Mucosa of descending colon (tissue), 3 donors: ENCODE measurements at regions not wholly inside any gene's neighbourhood (a gene's known extent, or its start where the extent isn't known, plus 50 kb on each side); places are given as distances from the start of the nearest gene placed in this dataset.
A peak's percentile ranks its signal among the peaks of the same experiment; 100 is the strongest.

Experiments
- ATAC-seq: fragments of 200-7000 bp; cut with Tn5 transposase; one replicate; pipeline ENCODE4 v1.9.1; 2020; ENCODE audit warnings: mild to moderate bottlenecking, moderate library complexity
- DNase-seq, 3 donors: peaks; one replicate each; pipeline ENCODE4 v3.0.0-alpha.2; 2020
- H3K36me3 ChIP-seq: fragments of 200-600 bp; one replicate; pipeline ENCODE4 v1.8.0; 2021; ENCODE audit warnings: low read depth, mild to moderate bottlenecking
- H3K4me1 ChIP-seq: fragments of 200-600 bp; one replicate; pipeline ENCODE4 v1.8.0; 2021; ENCODE audit warnings: low read depth, mild to moderate bottlenecking
- H3K4me3 ChIP-seq: fragments of 200-600 bp; one replicate; pipeline ENCODE4 v1.8.0; 2021; ENCODE audit warnings: mild to moderate bottlenecking
- H3K9me3 ChIP-seq: fragments of 200-600 bp; one replicate; pipeline ENCODE4 v1.8.0; 2021; ENCODE audit warnings: mild to moderate bottlenecking
- intact Hi-C, 2 donors: fragments of 100-400 bp; cut with DNase I in 1 of 2; cut with micrococcal nuclease in 1 of 2; formaldehyde crosslinking; loops; one replicate each; pipeline versions ENCODE4 v1.11.0 to v1.11.1; 2022; cut with DNase I, micrococcal nuclease
- TF ChIP-seq, protein P1 (sequence below): fragments of 200-600 bp; IDR thresholded peaks from one replicate; pipeline ENCODE4 v1.8.0; 2022; ENCODE audit warnings: antibody characterized with exemption, mild to moderate bottlenecking
- donor health status: DM: no; HTN: no; CAD: no; lungs with moderate emphysema.
- donor health status: DM: no; HTN: no; CAD: no.
- donor health status: DM: no; HTN: yes; CAD: no.

DNA sequence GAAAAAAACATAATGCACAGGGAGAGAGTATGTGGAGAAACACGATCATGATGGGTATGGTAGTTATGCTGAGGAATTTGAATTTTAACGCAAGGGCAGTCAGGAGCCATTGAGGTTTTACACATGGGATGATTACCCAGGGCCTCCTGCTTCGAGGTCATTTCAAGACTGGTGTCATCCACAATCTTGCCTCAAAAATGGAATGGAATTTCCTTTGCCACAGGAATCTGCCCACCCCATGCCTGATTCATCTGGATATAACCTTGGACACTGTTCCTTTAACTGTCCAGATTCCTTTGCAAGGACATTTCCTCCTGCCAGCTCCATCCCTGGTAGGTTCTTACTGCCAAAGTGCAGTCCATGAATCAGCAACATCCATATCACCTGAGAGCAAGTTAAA lies 655.9 kb upstream of the TENM4 start:
- TF ChIP-seq, protein P1, sequence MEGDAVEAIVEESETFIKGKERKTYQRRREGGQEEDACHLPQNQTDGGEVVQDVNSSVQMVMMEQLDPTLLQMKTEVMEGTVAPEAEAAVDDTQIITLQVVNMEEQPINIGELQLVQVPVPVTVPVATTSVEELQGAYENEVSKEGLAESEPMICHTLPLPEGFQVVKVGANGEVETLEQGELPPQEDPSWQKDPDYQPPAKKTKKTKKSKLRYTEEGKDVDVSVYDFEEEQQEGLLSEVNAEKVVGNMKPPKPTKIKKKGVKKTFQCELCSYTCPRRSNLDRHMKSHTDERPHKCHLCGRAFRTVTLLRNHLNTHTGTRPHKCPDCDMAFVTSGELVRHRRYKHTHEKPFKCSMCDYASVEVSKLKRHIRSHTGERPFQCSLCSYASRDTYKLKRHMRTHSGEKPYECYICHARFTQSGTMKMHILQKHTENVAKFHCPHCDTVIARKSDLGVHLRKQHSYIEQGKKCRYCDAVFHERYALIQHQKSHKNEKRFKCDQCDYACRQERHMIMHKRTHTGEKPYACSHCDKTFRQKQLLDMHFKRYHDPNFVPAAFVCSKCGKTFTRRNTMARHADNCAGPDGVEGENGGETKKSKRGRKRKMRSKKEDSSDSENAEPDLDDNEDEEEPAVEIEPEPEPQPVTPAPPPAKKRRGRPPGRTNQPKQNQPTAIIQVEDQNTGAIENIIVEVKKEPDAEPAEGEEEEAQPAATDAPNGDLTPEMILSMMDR: no peak
- Histone ChIP-seq H3K4me1 (no peaks in the 10 kb centered on the region), H3K9me3 (no peaks in the 10 kb centered on the region), H3K4me3 (no peak overlapping the region), H3K36me3 (no peaks in the 10 kb centered on the region)
- ATAC-seq (no peak), DNase-seq (no peak)
- intact Hi-C loops: no loop called here

DNA sequence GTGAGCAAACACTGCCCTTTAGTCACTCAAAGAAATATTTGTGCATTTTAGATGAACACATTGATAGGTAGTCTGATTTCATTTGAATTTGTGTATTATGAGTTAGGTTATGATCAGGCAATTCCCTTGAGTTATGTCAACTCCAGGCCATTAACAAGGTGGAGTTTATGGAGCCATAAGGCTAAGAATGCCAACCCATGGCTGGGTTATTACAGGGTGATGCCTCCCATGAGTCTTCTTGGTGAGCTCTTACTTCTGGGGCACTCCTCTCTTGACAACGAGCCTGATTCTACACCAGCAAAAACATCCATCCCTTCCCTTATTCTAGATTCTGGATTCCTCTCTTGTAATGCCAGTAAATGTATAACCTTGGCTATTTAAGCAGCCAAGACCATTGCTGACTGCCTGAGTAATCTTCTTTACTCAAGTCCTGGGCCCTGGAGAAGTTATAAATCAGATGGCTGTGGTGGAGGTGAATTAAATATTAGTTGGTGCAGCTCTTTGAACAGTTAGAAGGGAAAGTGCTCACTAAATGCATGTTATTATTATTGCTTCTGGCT lies 645.7 kb upstream of the TENM4 start:
- ATAC-seq (peak; percentile 71), DNase-seq (peak in 1 of 3 donors; percentile 58)
- TF ChIP-seq, protein P1: no peak
- no peaks in the 10 kb centered on the region for H3K36me3 ChIP-seq
- intact Hi-C loops: no loop called here
- H3K4me1 ChIP-seq: no peaks in the 10 kb centered on the region
- no peak overlapping the region for H3K4me3 ChIP-seq
- no peaks in the 10 kb centered on the region for H3K9me3 ChIP-seq

DNA sequence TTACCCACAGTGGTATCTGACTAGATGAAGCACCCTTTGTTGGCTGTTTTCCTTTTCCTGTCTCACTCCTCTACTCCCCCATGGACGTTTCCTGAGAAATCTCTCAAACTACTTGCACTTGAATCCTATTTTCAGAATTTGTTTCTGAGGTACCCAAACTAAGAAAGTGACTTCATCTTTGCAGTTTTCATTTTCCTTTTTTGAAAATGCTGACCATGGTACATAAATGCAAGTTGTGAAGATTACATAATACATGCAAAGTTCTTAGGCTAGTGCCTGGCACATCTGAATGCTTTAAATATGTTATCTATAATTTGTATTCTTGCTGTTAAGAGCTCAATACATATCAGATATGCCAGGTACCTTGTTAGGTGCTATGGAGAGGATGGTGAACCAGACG lies 644.7 kb upstream of the TENM4 start:
- no peak overlapping the region for H3K4me3 ChIP-seq
- TF ChIP-seq, protein P1: no peak
- intact Hi-C loops: no loop called here

DNA sequence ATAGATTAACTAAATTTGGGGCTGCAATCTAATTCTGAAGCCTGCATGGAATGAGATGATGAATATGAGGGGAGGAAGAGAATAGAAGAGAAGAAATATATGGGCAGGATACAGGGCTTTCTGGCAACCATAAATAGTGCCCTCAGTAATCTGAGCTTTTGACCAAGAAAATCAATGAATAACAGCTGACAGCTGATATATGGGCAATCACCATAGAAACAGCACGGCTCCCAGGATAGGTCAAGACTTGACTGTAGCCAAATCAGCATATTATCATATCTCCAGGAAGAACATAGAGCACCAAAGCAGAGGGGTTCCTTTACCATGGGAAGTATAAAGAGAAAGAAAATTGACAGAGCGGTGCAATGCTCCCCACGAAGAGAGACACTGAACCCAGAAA lies 643.8 kb upstream of the TENM4 start:
- H3K4me1 ChIP-seq: no peaks in the 10 kb centered on the region
- no peak for DNase-seq
- H3K36me3 ChIP-seq: no peaks in the 10 kb centered on the region
- ATAC-seq: no peak
- TF ChIP-seq, protein P1: no peak
- no peak overlapping the region for H3K4me3 ChIP-seq
- intact Hi-C loops: no loop called here
- no peaks in the 10 kb centered on the region for H3K9me3 ChIP-seq

More for the DNA sequence above, 644.7 kb upstream of the TENM4 start:
- Histone ChIP-seq H3K36me3 (no peaks in the 10 kb centered on the region), H3K9me3 (no peaks in the 10 kb centered on the region), H3K4me1 (no peaks in the 10 kb centered on the region)
- ATAC-seq (no peak), DNase-seq (no peak)

DNA sequence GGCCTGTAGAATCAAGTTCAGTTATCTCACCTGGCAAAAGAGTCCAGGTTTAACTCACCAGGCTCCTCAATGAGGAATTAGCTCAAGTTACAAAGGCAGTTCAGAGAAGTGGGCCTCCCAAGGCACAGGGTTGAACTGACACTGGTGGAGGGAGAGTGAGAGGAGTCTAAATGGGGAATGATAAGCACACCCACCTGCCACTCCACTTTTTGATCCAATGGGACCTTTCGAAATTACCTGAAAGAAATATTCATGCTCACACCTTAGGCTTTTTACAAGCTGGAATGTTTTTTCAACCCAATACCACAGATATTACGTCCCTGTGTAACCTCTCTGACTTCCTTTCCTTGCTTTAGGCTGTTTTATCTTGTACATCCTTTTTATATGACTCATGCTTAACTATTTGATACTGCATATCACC lies 642.7 kb upstream of the TENM4 start:
- Histone ChIP-seq H3K36me3 (no peaks in the 10 kb centered on the region), H3K4me1 (no peaks in the 10 kb centered on the region), H3K9me3 (no peaks in the 10 kb centered on the region), H3K4me3 (no peak overlapping the region)
- no peak for ATAC-seq
- DNase-seq: peak in 1 of 3 donors; percentile 3
- intact Hi-C loops: no loop called here
- TF ChIP-seq, protein P1: no peak

DNA sequence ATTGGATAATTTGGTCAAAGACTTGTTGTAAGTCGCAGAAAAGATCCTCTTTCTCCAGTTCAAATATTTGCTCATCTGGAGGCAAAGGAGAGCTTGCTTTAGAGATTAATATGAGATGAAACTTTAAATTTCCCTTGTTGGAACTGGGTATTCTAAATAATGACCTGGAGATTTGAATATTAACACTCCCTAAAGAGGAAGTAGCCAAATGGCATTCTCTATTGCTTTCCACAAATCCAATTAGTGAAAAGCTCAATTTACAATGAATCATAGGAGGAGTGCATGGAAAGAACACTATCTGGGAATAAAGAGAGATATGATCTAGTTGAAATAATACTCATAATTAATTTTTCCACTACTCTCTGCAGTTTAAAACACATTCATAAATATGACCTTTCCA lies 641.6 kb upstream of the TENM4 start:
- ATAC-seq (no peak), DNase-seq (no peak)
- Histone ChIP-seq H3K9me3 (no peaks in the 10 kb centered on the region), H3K36me3 (no peaks in the 10 kb centered on the region), H3K4me1 (no peaks in the 10 kb centered on the region), H3K4me3 (no peak overlapping the region)
- intact Hi-C loops: no loop called here
- TF ChIP-seq, protein P1: no peak
